ENCODE measurements at regions not wholly inside any gene's neighbourhood (a gene's known extent, or its start where the extent isn't known, plus 50 kb on each side); places are given as distances from the start of the nearest gene placed in this dataset.

- no peak for DNase-seq
Measured at GRCh38 chr1:17877316-17877715, 122.2 kb downstream of the ACTL8 start.

- no peak for DNase-seq
Measured at GRCh38 chr1:17877896-17878295, 122.8 kb downstream of the ACTL8 start.

- DNase-seq: no peak
Measured at GRCh38 chr1:17878837-17879236, 123.7 kb downstream of the ACTL8 start.

- DNase-seq: no peak
Measured at GRCh38 chr1:17880449-17880848, 125.3 kb downstream of the ACTL8 start.

GRCh38 chr1:17881761-17882160 is 126.6 kb downstream of the ACTL8 start:
- no peak for DNase-seq

GRCh38 chr1:17883136-17883535 is 128.0 kb downstream of the ACTL8 start:
- no peak for DNase-seq

- no peak for DNase-seq
Measured at GRCh38 chr1:17883662-17884395, 128.7 kb downstream of the ACTL8 start.

- no peak for DNase-seq
Measured at GRCh38 chr1:17885663-17886320, 130.7 kb downstream of the ACTL8 start.

GRCh38 chr1:17886386-17886785 is 131.3 kb downstream of the ACTL8 start:
- no peak for DNase-seq

- DNase-seq: no peak
Measured at GRCh38 chr1:17886838-17887441, 131.8 kb downstream of the ACTL8 start.

- DNase-seq: no peak
Measured at GRCh38 chr1:17887661-17888371, 132.7 kb downstream of the ACTL8 start.

GRCh38 chr1:17890056-17890814 is 135.1 kb downstream of the ACTL8 start:
- DNase-seq: no peak

- no peak for DNase-seq
Measured at GRCh38 chr1:17890815-17891191, 135.7 kb downstream of the ACTL8 start.

- no peak for DNase-seq
Measured at GRCh38 chr1:17891205-17892110, 136.3 kb downstream of the ACTL8 start.

GRCh38 chr1:17892225-17892624 is 137.1 kb downstream of the ACTL8 start:
- no peak for DNase-seq

- no peak for DNase-seq
Measured at GRCh38 chr1:17892851-17893250, 137.7 kb downstream of the ACTL8 start.

GRCh38 chr1:17893891-17894631 is 138.9 kb downstream of the ACTL8 start:
- DNase-seq: no peak

GRCh38 chr1:17895401-17895800 is 140.3 kb downstream of the ACTL8 start:
- no peak for DNase-seq

GRCh38 chr1:17895986-17896385 is 140.9 kb downstream of the ACTL8 start:
- DNase-seq: no peak

- no peak for DNase-seq
Measured at GRCh38 chr1:17903386-17903785, 148.3 kb downstream of the ACTL8 start.

GRCh38 chr1:17904290-17904689 is 149.2 kb downstream of the ACTL8 start:
- no peak for DNase-seq
